H1 (cell line): ENCODE measurements at regions not wholly inside any gene's neighbourhood (a gene's known extent, or its start where the extent isn't known, plus 50 kb on each side); places are given as distances from the start of the nearest gene placed in this dataset.

Source experiments
- CTCF ChIA-PET: fragments of 300-600 bp; sonication (Branson Sonifier 250); formaldehyde crosslinking; loops from one replicate; lab custom pipeline; 2021; ENCODE audit not compliant: partially characterized antibody; lab: Charles Lee
- POLR2A ChIA-PET: fragments of 300-600 bp; sonication (Branson Sonifier 250); formaldehyde crosslinking; loops from one replicate; lab custom pipeline; 2021; ENCODE audit warnings: inconsistent platforms; ENCODE audit not compliant: partially characterized antibody; lab: Charles Lee
- DNase-seq, 2 experiments: peaks; one replicate each; pipeline versions ENCODE4 v3.0.0 to v3.0.0-alpha.2; 2010 to 2022; ENCODE audit warnings: low spot score in 2 of 2, low read depth in 1 of 2, mixed read lengths in 1 of 2
- FAIRE-seq: peaks from 2 replicates; lab custom pipeline; 2011; peaks lifted over from hg19 to GRCh38; lab: Jason Lieb, UNC
- H2AFZ ChIP-seq: 2 replicates; pipeline ENCODE4 v1.8.1; 2012; ENCODE audit warnings: low read length, inconsistent platforms
- H2AK5ac ChIP-seq: 2 replicates; pipeline ENCODE4 v1.6.1; 2013; ENCODE audit warnings: low read depth, low read length
- H2BK120ac ChIP-seq: replicated peaks from 2 replicates; pipeline ENCODE3; 2013; ENCODE audit warnings: low read depth, low read length, inconsistent platforms
- H2BK12ac ChIP-seq: 2 replicates; pipeline ENCODE4 v1.6.1; 2013; ENCODE audit warnings: low read depth, low read length
- H2BK15ac ChIP-seq: 2 replicates; pipeline ENCODE4 v1.6.1; 2013; ENCODE audit warnings: low read length
- H2BK20ac ChIP-seq: 2 replicates; pipeline ENCODE4 v1.6.1; 2013; ENCODE audit warnings: low read length
- H2BK5ac ChIP-seq: 2 replicates; pipeline ENCODE4 v1.6.1; 2013; ENCODE audit warnings: low read depth, low read length
- H3K14ac ChIP-seq: 2 replicates; pipeline ENCODE4 v1.6.1; 2013; ENCODE audit warnings: inconsistent platforms; ENCODE audit not compliant: insufficient read length
- H3K18ac ChIP-seq: 2 replicates; pipeline ENCODE4 v1.6.1; 2013; ENCODE audit warnings: low read length; ENCODE audit errors: extremely low read depth
- H3K23ac ChIP-seq: 2 replicates; pipeline ENCODE4 v1.6.1; 2013; ENCODE audit warnings: inconsistent platforms; ENCODE audit not compliant: insufficient read length
- H3K23me2 ChIP-seq: 2 replicates; pipeline ENCODE4 v1.6.1; 2013; ENCODE audit warnings: low read depth, low read length
- H3K27ac ChIP-seq: 2 replicates; pipeline ENCODE4 v1.6.1; 2011; ENCODE audit warnings: low read depth, low read length, inconsistent platforms
- H3K27me3 ChIP-seq, 4 experiments: replicated peaks in 1 of 4; 1 replicate in 1 of 4; 2 replicates in 3 of 4; pipeline versions ENCODE4 v1.6.1 to v1.8.1; 2011 to 2013; ENCODE audit warnings: low read length in 3 of 4, mild to moderate bottlenecking in 3 of 4, inconsistent platforms in 2 of 4, mixed read lengths in 2 of 4, moderate library complexity in 1 of 4; ENCODE audit not compliant: control insufficient read depth in 3 of 4, insufficient read depth in 3 of 4; ENCODE audit errors: extremely low read depth in 1 of 4
- H3K36me3 ChIP-seq, 4 experiments: 2 replicates each; pipeline versions ENCODE4 v1.6.1 to v1.8.1; 2011 to 2013; ENCODE audit warnings: mild to moderate bottlenecking in 4 of 4, low read length in 3 of 4, moderate library complexity in 2 of 4, control low read depth in 1 of 4, inconsistent platforms in 1 of 4; ENCODE audit not compliant: insufficient read depth in 4 of 4, control insufficient read depth in 2 of 4
- H3K4ac ChIP-seq: replicated peaks from 2 replicates; pipeline ENCODE3; 2013; ENCODE audit warnings: low read length, low read depth, mixed read lengths, inconsistent platforms; ENCODE audit not compliant: insufficient read length
- H3K4me1 ChIP-seq, 4 experiments: replicated peaks in 1 of 4; 1 replicate in 1 of 4; 2 replicates in 3 of 4; pipeline versions ENCODE4 v1.6.1 to v1.8.1; 2011 to 2013; ENCODE audit warnings: low read length in 3 of 4, inconsistent platforms in 2 of 4, mixed read lengths in 1 of 4; ENCODE audit not compliant: insufficient read depth in 4 of 4, control insufficient read depth in 3 of 4
- H3K4me2 ChIP-seq, 2 experiments: 2 replicates each; pipeline versions ENCODE4 v1.6.1 to v1.8.1; 2011 to 2013; ENCODE audit warnings: low read depth in 2 of 2, low read length in 2 of 2, control low read depth in 1 of 2, inconsistent platforms in 1 of 2, mild to moderate bottlenecking in 1 of 2; ENCODE audit not compliant: insufficient read depth in 1 of 2
- H3K4me3 ChIP-seq, 4 experiments: fragments of 200-600, 300-600 bp in 1 of 4; sonication (generic), shearing (Covaris generic), sonication (Bioruptor Twin) in 1 of 4; 2 replicates each; pipeline versions ENCODE4 v1.5.1 to v1.8.1; 2011 to 2016; ENCODE audit warnings: low read length in 4 of 4, low read depth in 3 of 4, control low read depth in 2 of 4, inconsistent platforms in 2 of 4, mild to moderate bottlenecking in 2 of 4, mixed read lengths in 1 of 4, moderate library complexity in 1 of 4; ENCODE audit not compliant: insufficient read depth in 2 of 4; ENCODE audit errors: extremely low read depth in 1 of 4
- H3K56ac ChIP-seq: replicated peaks from 2 replicates; pipeline ENCODE3; 2013; ENCODE audit warnings: low read depth, mild to moderate bottlenecking, mixed read lengths, low read length, inconsistent platforms; ENCODE audit not compliant: insufficient read length
- H3K79me1 ChIP-seq: 2 replicates; pipeline ENCODE4 v1.6.1; 2013; ENCODE audit warnings: low read depth, low read length, control low read depth
- H3K79me2 ChIP-seq, 2 experiments: 2 replicates each; pipeline versions ENCODE4 v1.6.1 to v1.8.1; 2012 to 2013; ENCODE audit warnings: low read length in 2 of 2, mild to moderate bottlenecking in 2 of 2, inconsistent platforms in 1 of 2; ENCODE audit not compliant: insufficient read depth in 2 of 2, control insufficient read depth in 1 of 2
- H3K9ac ChIP-seq, 4 experiments: replicated peaks in 1 of 4; 1 replicate in 1 of 4; 2 replicates in 3 of 4; pipeline versions ENCODE4 v1.6.1 to v1.8.1; 2011 to 2013; ENCODE audit warnings: low read depth in 3 of 4, low read length in 3 of 4, control low read depth in 2 of 4, mild to moderate bottlenecking in 2 of 4, moderate library complexity in 2 of 4, inconsistent platforms in 1 of 4; ENCODE audit errors: extremely low read depth in 1 of 4
- H3K9me3 ChIP-seq, 2 experiments: 2 replicates each; pipeline versions ENCODE4 v1.6.1 to v1.8.1; 2012 to 2013; ENCODE audit warnings: mild to moderate bottlenecking in 2 of 2, moderate library complexity in 2 of 2, control low read depth in 1 of 2, inconsistent platforms in 1 of 2, low read depth in 1 of 2, low read length in 1 of 2, mixed read lengths in 1 of 2; ENCODE audit not compliant: insufficient read depth in 2 of 2
- H4K20me1 ChIP-seq, 2 experiments: replicated peaks in 1 of 2; 2 replicates each; pipeline versions ENCODE3 to v1.8.1; 2011 to 2013; ENCODE audit warnings: inconsistent platforms in 2 of 2, low read length in 2 of 2, mild to moderate bottlenecking in 1 of 2; ENCODE audit not compliant: insufficient read depth in 2 of 2, control insufficient read depth in 1 of 2
- H4K5ac ChIP-seq: 2 replicates; pipeline ENCODE4 v1.6.1; 2013; ENCODE audit warnings: low read length, low read depth, mixed read lengths, inconsistent platforms; ENCODE audit not compliant: insufficient read length
- H4K8ac ChIP-seq: 2 replicates; pipeline ENCODE4 v1.8.0; 2013; ENCODE audit warnings: mild to moderate bottlenecking, moderate library complexity, low read length, inconsistent platforms; ENCODE audit not compliant: insufficient read depth; ENCODE audit errors: extremely low read depth
- H4K91ac ChIP-seq: replicated peaks from 2 replicates; pipeline ENCODE3; 2013; ENCODE audit warnings: low read length, mixed read lengths, inconsistent platforms; ENCODE audit not compliant: insufficient read length
- BACH1 ChIP-seq: IDR thresholded peaks from 2 replicates; pipeline ENCODE4 v1.6.1; 2012; ENCODE audit warnings: low read length, improper control_type of control experiment
- CBX8 ChIP-seq: fragments of 300-800, 300-1000 bp; sonication (generic); IDR thresholded peaks from 2 replicates; pipeline ENCODE4 v1.7.1; 2016; ENCODE audit warnings: low read depth, low read length, borderline replicate concordance
- CTBP2 ChIP-seq: IDR thresholded peaks from 2 replicates; pipeline ENCODE4 v1.7.0; 2011; ENCODE audit warnings: borderline replicate concordance, mild to moderate bottlenecking, moderate library complexity, mixed read lengths, low read length; ENCODE audit not compliant: insufficient read depth, insufficient read length
- EZH2 ChIP-seq: fragments of 200-600 bp; sonication (generic); IDR thresholded peaks from 2 replicates; pipeline ENCODE4 v1.7.1; 2012; ENCODE audit warnings: low read depth, mild to moderate bottlenecking, moderate library complexity, low read length, inconsistent platforms; ENCODE audit not compliant: severe bottlenecking
- HDAC2 ChIP-seq, 2 experiments: fragments of 300-600 bp in 1 of 2; sonication (generic) in 1 of 2; IDR thresholded peaks; 2 replicates each; pipeline ENCODE4 v1.6.1; 2011 to 2012; ENCODE audit warnings: low read depth in 2 of 2, low read length in 2 of 2, mild to moderate bottlenecking in 2 of 2, moderate library complexity in 2 of 2, borderline replicate concordance in 1 of 2, inconsistent platforms in 1 of 2
- MAFK ChIP-seq: IDR thresholded peaks from 2 replicates; pipeline ENCODE4 v1.6.1; 2012; ENCODE audit warnings: low read depth, mild to moderate bottlenecking, improper control_type of control experiment, low read length
- RXRA ChIP-seq: IDR thresholded peaks from 2 replicates; pipeline ENCODE4 v1.6.1; 2011; ENCODE audit warnings: low read depth, mild to moderate bottlenecking, low read length, moderate library complexity; ENCODE audit not compliant: insufficient read depth
- SIX5 ChIP-seq: IDR thresholded peaks from 2 replicates; pipeline ENCODE4 v1.6.1; 2011; ENCODE audit warnings: mild to moderate bottlenecking, low read depth, low read length
- SRF ChIP-seq: IDR thresholded peaks from 2 replicates; pipeline ENCODE4 v1.6.1; 2011; ENCODE audit warnings: mild to moderate bottlenecking, low read depth, low read length, moderate library complexity
- TEAD4 ChIP-seq: IDR thresholded peaks from 2 replicates; pipeline ENCODE4 v1.6.1; 2012; ENCODE audit warnings: low read depth, low read length, inconsistent platforms, mixed read lengths
- WGBS, 2 experiments: shearing (Covaris generic) in 1 of 2; methylation state at CpG; one replicate each; pipeline versions ENCODE4 v1.1.6 to v1.1.7; 2013 to 2015; ENCODE audit warnings: low lambda C conversion rate in 2 of 2, mixed read lengths in 2 of 2, inconsistent platforms in 1 of 2, low coverage in 1 of 2, missing lambda C conversion rate in 1 of 2; ENCODE audit not compliant: insufficient replicate concordance in 2 of 2, insufficient coverage in 1 of 2, insufficient read length in 1 of 2; ENCODE audit errors: extremely low coverage in 1 of 2, missing lambda C conversion rate in 1 of 2; 5-methylcytosine and 5-hydroxymethylcytosine counted together
- TF ChIP-seq, protein P1 (sequence below): IDR thresholded peaks from 2 replicates; pipeline ENCODE4 v1.6.1; 2012; ENCODE audit warnings: low read length, inconsistent platforms

DNA sequence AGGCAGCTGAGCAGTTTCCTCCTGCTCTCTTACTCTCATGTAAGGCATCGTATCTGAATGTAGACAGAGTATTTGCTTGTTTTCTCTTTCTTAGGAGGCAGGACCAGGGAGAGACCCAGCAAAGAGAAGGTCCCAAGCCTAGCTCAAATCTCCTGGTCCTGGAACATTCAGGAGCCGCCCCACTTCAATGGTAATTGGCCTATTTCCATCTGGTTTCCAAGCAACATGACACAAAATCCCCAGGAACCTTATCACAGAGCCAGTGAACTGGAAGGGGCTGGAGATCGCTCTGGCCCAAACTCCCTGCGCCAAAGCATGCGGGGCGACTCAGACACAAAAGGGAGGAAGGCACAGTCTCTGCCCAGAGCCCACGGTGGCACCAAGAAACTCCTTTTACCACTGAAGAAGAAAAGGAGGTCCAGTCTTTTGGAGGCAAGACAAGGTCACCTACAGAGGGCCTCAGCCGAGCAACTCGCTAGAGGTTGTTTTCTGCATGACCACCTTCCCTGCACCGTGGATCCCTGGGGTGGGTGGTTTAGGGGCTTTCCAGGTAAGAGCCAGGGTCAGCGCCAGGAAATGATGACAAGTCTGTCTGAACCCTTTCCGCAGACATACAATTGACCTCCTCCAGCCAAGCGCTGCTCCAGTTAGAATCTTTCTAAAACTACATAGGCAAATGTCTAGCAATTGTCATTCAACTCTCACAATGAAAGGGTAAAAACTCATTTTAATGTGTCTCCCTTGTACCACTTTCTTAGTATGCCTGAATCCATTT is 394.7 kb downstream of the SOX9 start:
- Histone ChIP-seq H3K27me3 (no peaks in the 10 kb centered on the region), H3K9me3 (no peaks in the 10 kb centered on the region), H3K23me2 (no peaks in the 10 kb centered on the region), H2BK12ac (no peak overlapping the region), H2BK20ac (no peak overlapping the region), H3K14ac (no peak overlapping the region), H2BK15ac (peak overlapping the region; percentile 73; the same call in 1 of the 2 replicates), H3K4ac (no peak overlapping the region), H3K4me3 (no peak overlapping the region), H3K9ac (no peak overlapping the region), H3K27ac (no peak overlapping the region), H2AK5ac (no peak overlapping the region), H3K36me3 (no peaks in the 10 kb centered on the region), H3K23ac (no peak overlapping the region), H4K8ac (no peak overlapping the region), H3K18ac (no peak overlapping the region), H3K4me2 (no peak overlapping the region), H3K56ac (no peak overlapping the region), H3K79me2 (no peaks in the 10 kb centered on the region), H2AFZ (no peak overlapping the region), H4K91ac (no peak overlapping the region), H4K5ac (no peak overlapping the region), H2BK120ac (no peak overlapping the region), H2BK5ac (no peak overlapping the region), H3K79me1 (no peaks in the 10 kb centered on the region), H3K4me1 (peaks cover 0 to 24% (median 12%) of the 10 kb centered on the region in 4 experiments; a peak in 6 of 7 replicates), H4K20me1 (no peaks in the 10 kb centered on the region)
- POLR2A ChIA-PET, result no interaction called here
- WGBS, 2 experiments, result 90% methylated on average over 13 of the region's 13 CpGs; no CpG with 5 or more reads in 1 of the 2 experiments
- FAIRE-seq, result no peak
- CTCF ChIA-PET, result interaction anchor here (0.9 to 1.2 kb wide), 4 partner anchors 13 to 85 kb away, joined by 3 read pairs; no protein-coding TSS in a partner anchor
- DNase-seq, result no peak
- TF ChIP-seq, protein P1, sequence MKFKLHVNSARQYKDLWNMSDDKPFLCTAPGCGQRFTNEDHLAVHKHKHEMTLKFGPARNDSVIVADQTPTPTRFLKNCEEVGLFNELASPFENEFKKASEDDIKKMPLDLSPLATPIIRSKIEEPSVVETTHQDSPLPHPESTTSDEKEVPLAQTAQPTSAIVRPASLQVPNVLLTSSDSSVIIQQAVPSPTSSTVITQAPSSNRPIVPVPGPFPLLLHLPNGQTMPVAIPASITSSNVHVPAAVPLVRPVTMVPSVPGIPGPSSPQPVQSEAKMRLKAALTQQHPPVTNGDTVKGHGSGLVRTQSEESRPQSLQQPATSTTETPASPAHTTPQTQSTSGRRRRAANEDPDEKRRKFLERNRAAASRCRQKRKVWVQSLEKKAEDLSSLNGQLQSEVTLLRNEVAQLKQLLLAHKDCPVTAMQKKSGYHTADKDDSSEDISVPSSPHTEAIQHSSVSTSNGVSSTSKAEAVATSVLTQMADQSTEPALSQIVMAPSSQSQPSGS, result no peak
- no peak for TF ChIP-seq CTBP2
- TF ChIP-seq TEAD4, result no peak
- no peak for TF ChIP-seq HDAC2 (IDR thresholded peaks at IDR 0.05; ENCODE audit: borderline replicate concordance in 1 of 2, low read depth in 2 of 2, low read length in 2 of 2)
- no peak for TF ChIP-seq RXRA
- TF ChIP-seq CBX8, result no peak
- no peak for TF ChIP-seq MAFK
- no peak for TF ChIP-seq SIX5
- TF ChIP-seq SRF, result no peak
- no peak for TF ChIP-seq EZH2
- no peak for TF ChIP-seq BACH1
